ENCODE measurements at regions not wholly inside any gene's neighbourhood (a gene's known extent, or its start where the extent isn't known, plus 50 kb on each side); places are given as distances from the start of the nearest gene placed in this dataset.

GRCh38 chr4:116328261-116328860, 757.0 kb downstream of the TRAM1L1 start:
- Histone ChIP-seq H3K9me3 (ENCODE audit: control insufficient read depth in 4 of 4, insufficient read depth in 3 of 4, low read length in 3 of 4) (no peaks in the 10 kb centered on the region), H3K36me3 (ENCODE audit: control insufficient read depth in 4 of 4, insufficient read depth in 4 of 4, low read length in 4 of 4) (no peaks in the 10 kb centered on the region), H3K27ac (ENCODE audit: low read depth in 1 of 2, low read length in 1 of 2) (no peak overlapping the region), H3K9ac (ENCODE audit: insufficient read depth in 1 of 2, low read length in 2 of 2) (no peak overlapping the region), H3K4me1 (ENCODE audit: control insufficient read depth in 5 of 5, insufficient read depth in 5 of 5, low read length in 5 of 5) (no peaks in the 10 kb centered on the region), H3K4me3 (no peak overlapping the region), H3K27me3 (ENCODE audit: control insufficient read depth in 3 of 3, insufficient read depth in 3 of 3, low read length in 2 of 3) (no peaks in the 10 kb centered on the region)
- no peak for TF ChIP-seq CTCF (IDR thresholded peaks at IDR 0.05; ENCODE audit: control extremely low read depth, extremely low read depth)
- WGBS, 2 donors, result 80 to 88% methylated on average over 2 of the region's 2 CpGs
- DNase-seq (no peak), ATAC-seq (ENCODE audit: insufficient read depth, low FRiP score) (no peak)

- Histone ChIP-seq H3K4me3 (no peak overlapping the region), H3K4me1 (ENCODE audit: control insufficient read depth in 5 of 5, insufficient read depth in 5 of 5, low read length in 5 of 5) (no peaks in the 10 kb centered on the region), H3K36me3 (ENCODE audit: control insufficient read depth in 4 of 4, insufficient read depth in 4 of 4, low read length in 4 of 4) (no peaks in the 10 kb centered on the region), H3K27me3 (ENCODE audit: control insufficient read depth in 3 of 3, insufficient read depth in 3 of 3, low read length in 2 of 3) (no peaks in the 10 kb centered on the region), H3K9ac (ENCODE audit: insufficient read depth in 1 of 2, low read length in 2 of 2) (no peak overlapping the region), H3K9me3 (ENCODE audit: control insufficient read depth in 4 of 4, insufficient read depth in 3 of 4, low read length in 3 of 4) (no peaks in the 10 kb centered on the region), H3K27ac (ENCODE audit: low read depth in 1 of 2, low read length in 1 of 2) (no peak overlapping the region)
- no peak for TF ChIP-seq CTCF (IDR thresholded peaks at IDR 0.05; ENCODE audit: control extremely low read depth, extremely low read depth)
- no peak for DNase-seq
- ATAC-seq (ENCODE audit: insufficient read depth, low FRiP score), result no peak
- 90 to 93% methylated on average over 4 of the region's 4 CpGs for whole genome bisulfite sequencing, 2 donors
Measured at GRCh38 chr4:116323606-116324005, 761.8 kb downstream of the TRAM1L1 start.

GRCh38 chr4:116321471-116321870, 763.9 kb downstream of the TRAM1L1 start:
- no peak overlapping the region for H3K4me3 ChIP-seq
- no peaks in the 10 kb centered on the region for H3K36me3 ChIP-seq (ENCODE audit: control insufficient read depth in 4 of 4, insufficient read depth in 4 of 4, low read length in 4 of 4)
- H3K4me1 ChIP-seq (ENCODE audit: control insufficient read depth in 5 of 5, insufficient read depth in 5 of 5, low read length in 5 of 5), result no peaks in the 10 kb centered on the region
- H3K9ac ChIP-seq (ENCODE audit: insufficient read depth in 1 of 2, low read length in 2 of 2), result no peak overlapping the region
- no peak overlapping the region for H3K27ac ChIP-seq (ENCODE audit: low read depth in 1 of 2, low read length in 1 of 2)
- no peak for TF ChIP-seq CTCF (IDR thresholded peaks at IDR 0.05; ENCODE audit: control extremely low read depth, extremely low read depth)
- H3K9me3 ChIP-seq (ENCODE audit: control insufficient read depth in 4 of 4, insufficient read depth in 3 of 4, low read length in 3 of 4), result no peaks in the 10 kb centered on the region
- H3K27me3 ChIP-seq (ENCODE audit: control insufficient read depth in 3 of 3, insufficient read depth in 3 of 3, low read length in 2 of 3), result no peaks in the 10 kb centered on the region
- DNase-seq (no peak), ATAC-seq (ENCODE audit: insufficient read depth, low FRiP score) (no peak)
- 83 to 86% methylated on average over 5 of the region's 5 CpGs for WGBS, 2 donors

GRCh38 chr4:116320859-116321258, 764.5 kb downstream of the TRAM1L1 start:
- no peak for TF ChIP-seq CTCF (IDR thresholded peaks at IDR 0.05; ENCODE audit: control extremely low read depth, extremely low read depth)

More at GRCh38 chr4:116320859-116321258, 764.5 kb downstream of the TRAM1L1 start:
- DNase-seq (no peak), ATAC-seq (ENCODE audit: insufficient read depth, low FRiP score) (no peak)
- WGBS, 2 donors, result 90 to 97% methylated on average over 1 of the region's 1 CpG
- no peak overlapping the region for H3K27ac ChIP-seq (ENCODE audit: low read depth in 1 of 2, low read length in 1 of 2)
- no peaks in the 10 kb centered on the region for H3K4me1 ChIP-seq (ENCODE audit: control insufficient read depth in 5 of 5, insufficient read depth in 5 of 5, low read length in 5 of 5)
- no peaks in the 10 kb centered on the region for H3K9me3 ChIP-seq (ENCODE audit: control insufficient read depth in 4 of 4, insufficient read depth in 3 of 4, low read length in 3 of 4)
- H3K36me3 ChIP-seq (ENCODE audit: control insufficient read depth in 4 of 4, insufficient read depth in 4 of 4, low read length in 4 of 4), result no peaks in the 10 kb centered on the region
- no peak overlapping the region for H3K9ac ChIP-seq (ENCODE audit: insufficient read depth in 1 of 2, low read length in 2 of 2)
- no peaks in the 10 kb centered on the region for H3K27me3 ChIP-seq (ENCODE audit: control insufficient read depth in 3 of 3, insufficient read depth in 3 of 3, low read length in 2 of 3)
- H3K4me3 ChIP-seq, result no peak overlapping the region

Data from lung (tissue), 11 donors.